ENCODE measurements at regions not wholly inside any gene's neighbourhood (a gene's known extent, or its start where the extent isn't known, plus 50 kb on each side); places are given as distances from the start of the nearest gene placed in this dataset.
"Not testable (repeated sequence)": the region's sequence is repeated elsewhere in the genome, so short reads cannot be mapped to it uniquely, and the experiment has no call there.

GRCh38 chr16:5928476-5929065 lies 831.0 kb upstream of the EEF2KMT start:
- no peak for DNase-seq

GRCh38 chr16:5925850-5926249 lies 828.3 kb upstream of the EEF2KMT start:
- DNase-seq: no peak

- DNase-seq: no peak
Measured at GRCh38 chr16:5922686-5923085, 825.1 kb upstream of the EEF2KMT start.

GRCh38 chr16:5918567-5919130 lies 821.1 kb upstream of the EEF2KMT start:
- DNase-seq: no peak

GRCh38 chr16:5917436-5918195 lies 820.0 kb upstream of the EEF2KMT start:
- no peak for DNase-seq

- DNase-seq: no peak
Measured at GRCh38 chr16:5916711-5917191, 819.2 kb upstream of the EEF2KMT start.

- DNase-seq: no peak
Measured at GRCh38 chr16:5911241-5911640, 813.6 kb upstream of the EEF2KMT start.

GRCh38 chr16:5909556-5909955 lies 812.0 kb upstream of the EEF2KMT start:
- not testable (repeated sequence) for DNase-seq

GRCh38 chr16:5907544-5907943 lies 809.9 kb upstream of the EEF2KMT start:
- no peak for DNase-seq

GRCh38 chr16:5906351-5906750 lies 808.8 kb upstream of the EEF2KMT start:
- no peak for DNase-seq

GRCh38 chr16:5905935-5906334 lies 808.3 kb upstream of the EEF2KMT start:
- no peak for DNase-seq

GRCh38 chr16:5903832-5904231 lies 806.2 kb upstream of the EEF2KMT start:
- no peak for DNase-seq

- DNase-seq: no peak
Measured at GRCh38 chr16:5903153-5903552, 805.6 kb upstream of the EEF2KMT start.

- no peak for DNase-seq
Measured at GRCh38 chr16:5900046-5900445, 802.5 kb upstream of the EEF2KMT start.

- no peak for DNase-seq
Measured at GRCh38 chr16:5895976-5896375, 798.4 kb upstream of the EEF2KMT start.

GRCh38 chr16:5895137-5895536 lies 797.5 kb upstream of the EEF2KMT start:
- DNase-seq: no peak

- DNase-seq: no peak
Measured at GRCh38 chr16:5891296-5891695, 793.7 kb upstream of the EEF2KMT start.

- DNase-seq: no peak
Measured at GRCh38 chr16:5885521-5885920, 787.9 kb upstream of the EEF2KMT start.

GRCh38 chr16:5884996-5885395 lies 787.4 kb upstream of the EEF2KMT start:
- no peak for DNase-seq

GRCh38 chr16:5884339-5884738 lies 786.7 kb upstream of the EEF2KMT start:
- no peak for DNase-seq

- DNase-seq: no peak
Measured at GRCh38 chr16:5882087-5882640, 784.6 kb upstream of the EEF2KMT start.

GRCh38 chr16:5875416-5875815 lies 777.8 kb upstream of the EEF2KMT start:
- DNase-seq: no peak

- DNase-seq: no peak
Measured at GRCh38 chr16:5874899-5875298, 777.3 kb upstream of the EEF2KMT start.

- no peak for DNase-seq
Measured at GRCh38 chr16:5873221-5873620, 775.6 kb upstream of the EEF2KMT start.

Measured in activated CD4-positive, alpha-beta T cell treated with anti-CD3 and anti-CD28 coated beads, Interleukin-2, amount 50 U/mL, for 4 hours (primary cell).